ENCODE measurements at regions not wholly inside any gene's neighbourhood (a gene's known extent, or its start where the extent isn't known, plus 50 kb on each side); places are given as distances from the start of the nearest gene placed in this dataset.
"Not testable (repeated sequence)": the region's sequence is repeated elsewhere in the genome, so short reads cannot be mapped to it uniquely, and the experiment has no call there.

DNA sequence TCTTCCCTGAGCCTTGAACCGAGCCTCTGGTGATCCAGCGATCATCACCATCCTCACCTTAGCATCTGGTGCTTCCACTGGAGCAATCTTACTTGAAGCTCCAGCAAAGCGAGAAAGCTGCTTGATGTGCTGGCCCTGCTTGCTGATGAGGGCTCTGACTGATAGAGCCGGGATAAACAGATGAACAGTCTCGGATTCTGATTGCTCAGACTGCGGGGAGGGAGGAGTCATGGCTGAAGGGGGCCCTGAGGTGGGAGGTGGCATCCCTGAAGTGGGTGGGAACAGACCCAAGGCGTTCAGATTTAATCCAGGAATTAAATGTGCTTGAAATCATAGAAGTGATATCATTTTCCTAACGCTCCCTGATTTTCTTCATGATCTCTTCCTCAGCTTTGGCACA lies 74.4 kb upstream of the RPS6KA2 start:
- not testable (repeated sequence) for TF ChIP-seq CTCF, POLR2A (IDR thresholded peaks at IDR 0.05)
